GM23248 (cell line): ENCODE measurements at regions not wholly inside any gene's neighbourhood (a gene's known extent, or its start where the extent isn't known, plus 50 kb on each side); places are given as distances from the start of the nearest gene placed in this dataset.

ENCODE experiments used
- EZH2 ChIP-seq: fragments of 200-600 bp; sonication (generic); IDR thresholded peaks from 2 replicates; pipeline ENCODE4 v1.6.1; 2018; ENCODE audit warnings: antibody characterized with exemption, mild to moderate bottlenecking; ENCODE audit not compliant: insufficient read depth, poor library complexity, severe bottlenecking
- EZH2phosphoT487 ChIP-seq: fragments of 200-600 bp; sonication (generic); IDR thresholded peaks from 2 replicates; pipeline ENCODE4 v1.6.1; 2018; ENCODE audit warnings: antibody characterized with exemption, moderate library complexity, mild to moderate bottlenecking, low read depth; ENCODE audit not compliant: insufficient read depth

DNA sequence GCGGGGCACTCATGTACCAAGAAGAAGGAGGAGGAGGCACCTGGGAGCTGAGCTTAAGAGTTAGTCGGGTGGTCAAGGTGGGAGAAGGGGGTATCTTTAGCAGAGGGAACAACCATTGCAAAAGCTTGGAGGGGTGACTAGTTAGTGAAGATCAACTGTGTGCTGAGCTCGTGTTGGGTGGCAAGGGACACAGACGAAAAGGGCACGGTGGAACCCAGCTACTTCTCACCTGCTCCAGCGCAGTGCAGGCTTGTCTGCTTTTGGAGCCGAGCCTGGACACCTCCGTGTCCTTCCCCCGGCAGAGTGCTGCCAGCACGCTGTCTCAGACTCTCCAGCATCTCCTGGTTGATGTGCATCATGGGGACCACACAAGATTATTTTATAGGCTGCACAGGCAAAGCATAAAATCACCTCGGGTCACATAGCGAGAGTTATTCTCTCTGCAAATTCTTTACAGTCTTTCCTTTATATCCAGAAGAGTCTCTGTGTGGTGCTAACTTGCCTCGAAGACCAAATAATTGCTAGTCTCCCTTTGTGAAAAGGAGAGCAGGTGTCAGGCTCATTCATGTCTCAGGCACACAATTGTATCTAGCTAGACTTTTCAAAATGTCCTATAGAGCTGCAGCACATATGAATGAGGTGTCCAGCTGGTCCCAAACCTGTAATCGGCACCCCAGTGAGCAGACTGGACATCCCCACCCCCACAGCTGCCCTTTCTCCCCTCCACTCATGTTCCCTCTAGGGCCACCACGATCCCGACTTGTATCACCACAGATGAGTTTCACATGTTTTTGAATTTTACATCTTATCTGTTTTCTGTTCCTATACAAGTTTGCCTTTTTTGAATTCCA is 123.4 kb downstream of the CEBPB start:
- TF ChIP-seq EZH2phosphoT487 = no peak
- no peak for TF ChIP-seq EZH2
